Bone marrow (tissue), 2 donors: ENCODE measurements at regions not wholly inside any gene's neighbourhood (a gene's known extent, or its start where the extent isn't known, plus 50 kb on each side); places are given as distances from the start of the nearest gene placed in this dataset.
"Not testable (repeated sequence)": the region's sequence is repeated elsewhere in the genome, so short reads cannot be mapped to it uniquely, and the experiment has no call there.

Source experiments
- DNase-seq, 2 donors: peaks; one replicate each; lab custom pipeline; 2025; lab: John Stamatoyannopoulos, UW

DNA sequence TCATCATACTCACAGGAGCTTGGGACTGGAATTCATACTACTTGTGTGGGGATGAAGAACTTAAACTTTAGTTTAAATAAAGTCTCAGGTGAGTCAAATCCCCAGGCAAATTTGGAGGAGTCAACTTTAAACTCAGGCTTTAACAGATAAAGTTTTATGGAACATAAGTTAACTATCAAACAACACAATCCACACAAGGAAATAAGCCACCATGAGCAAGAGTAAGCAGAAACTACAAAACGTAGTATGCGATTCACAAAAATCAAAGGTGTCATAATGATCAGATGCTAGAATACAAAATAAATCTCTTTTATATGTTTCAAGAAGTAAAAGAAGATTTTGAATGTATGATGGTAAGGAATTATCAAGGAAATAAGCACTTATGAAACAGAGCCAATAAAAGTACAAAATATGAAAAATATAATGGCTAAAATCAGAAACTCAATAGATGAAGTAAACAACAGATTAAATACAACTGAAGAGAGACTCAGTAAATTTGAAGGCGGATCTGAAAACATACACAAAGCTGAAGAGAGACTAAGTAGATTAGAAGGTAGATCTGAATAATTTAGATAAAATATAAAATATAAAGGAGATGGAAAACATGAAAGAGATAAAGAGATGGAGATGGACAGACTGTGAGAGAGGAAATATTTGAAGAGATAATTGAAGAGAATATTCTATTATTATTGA, 97.5 kb upstream of the TWIST2 start:
- no peak for DNase-seq

DNA sequence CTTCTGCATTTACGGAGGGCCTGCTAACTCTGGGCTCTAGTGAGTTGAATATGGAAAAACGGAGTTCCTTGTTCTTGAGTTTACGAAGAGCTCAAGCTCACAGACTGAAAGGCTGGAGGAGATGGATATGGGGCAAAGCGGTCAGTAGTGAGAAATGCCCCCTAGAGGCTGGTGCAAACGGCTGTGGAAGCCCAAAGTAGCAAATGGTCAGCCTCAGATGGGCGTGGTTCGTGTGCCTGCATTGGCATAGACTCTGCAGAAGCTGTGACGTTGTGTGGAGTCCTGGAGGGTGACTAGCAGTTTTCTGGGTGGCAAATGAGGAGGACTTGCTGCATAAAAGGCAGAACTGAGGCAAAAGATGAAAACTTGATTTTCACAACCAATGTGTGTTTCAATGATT, 93.6 kb upstream of the TWIST2 start:
- no peak for DNase-seq

GRCh38 chr2:238761868-238762267, 86.0 kb upstream of the TWIST2 start:
- no peak for DNase-seq

- no peak for DNase-seq
Observed at GRCh38 chr2:238763471-238763995, 84.4 kb upstream of the TWIST2 start.

- DNase-seq = no peak
Observed at GRCh38 chr2:238765590-238765989, 82.3 kb upstream of the TWIST2 start.

- no peak for DNase-seq
Observed at GRCh38 chr2:238771218-238771617, 76.7 kb upstream of the TWIST2 start.

DNA sequence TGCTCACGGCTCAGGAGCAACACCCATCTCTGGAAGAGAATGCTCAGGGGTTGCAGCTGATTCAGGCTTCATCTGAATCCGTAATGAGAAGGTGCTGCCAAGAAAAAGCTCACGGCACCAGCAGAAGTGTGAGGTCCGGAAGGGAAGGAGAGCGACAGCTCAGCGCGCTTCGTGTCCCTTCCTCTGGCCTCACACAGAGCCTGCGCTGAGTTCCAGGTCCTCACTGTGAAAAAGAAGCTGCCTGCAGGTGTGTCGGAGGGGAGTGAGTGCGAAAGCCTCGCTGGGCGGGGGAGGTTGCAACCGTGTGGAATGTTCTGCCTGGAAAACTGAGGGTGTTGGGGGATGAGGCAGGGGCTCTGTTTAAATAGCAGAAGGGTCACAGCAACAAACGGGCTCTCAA, 76.2 kb upstream of the TWIST2 start:
- DNase-seq = no peak

GRCh38 chr2:238772635-238773297, 75.1 kb upstream of the TWIST2 start:
- DNase-seq = no peak

- DNase-seq = no peak
Observed at GRCh38 chr2:238773472-238773871, 74.4 kb upstream of the TWIST2 start.

GRCh38 chr2:238774071-238774470, 73.8 kb upstream of the TWIST2 start:
- no peak for DNase-seq

DNA sequence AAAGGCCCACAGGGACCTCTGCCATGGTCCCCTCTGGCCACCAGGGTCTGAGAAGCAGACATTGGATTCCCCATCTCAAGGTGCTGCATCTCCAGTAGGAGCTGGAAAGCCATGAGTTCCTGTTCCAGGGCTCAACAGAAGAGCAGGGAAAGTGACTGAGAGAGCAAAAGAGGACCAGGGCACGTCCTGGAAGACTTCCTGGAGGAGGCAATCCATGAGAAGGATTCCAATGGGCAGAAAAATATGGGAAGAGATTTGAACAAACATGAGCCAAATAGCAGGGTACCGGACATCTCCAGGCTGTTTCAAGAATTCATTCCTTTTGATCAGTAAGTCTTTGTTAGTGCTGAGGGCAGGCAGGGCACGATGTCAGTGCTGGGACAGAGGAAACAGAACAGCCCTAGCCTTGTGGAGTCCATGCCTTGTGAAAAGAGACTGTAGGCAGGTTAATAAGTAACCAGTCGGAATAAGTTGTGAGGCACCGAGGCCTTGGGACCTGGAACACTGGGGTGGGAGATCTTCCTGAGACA, 72.8 kb upstream of the TWIST2 start:
- DNase-seq = no peak

DNA sequence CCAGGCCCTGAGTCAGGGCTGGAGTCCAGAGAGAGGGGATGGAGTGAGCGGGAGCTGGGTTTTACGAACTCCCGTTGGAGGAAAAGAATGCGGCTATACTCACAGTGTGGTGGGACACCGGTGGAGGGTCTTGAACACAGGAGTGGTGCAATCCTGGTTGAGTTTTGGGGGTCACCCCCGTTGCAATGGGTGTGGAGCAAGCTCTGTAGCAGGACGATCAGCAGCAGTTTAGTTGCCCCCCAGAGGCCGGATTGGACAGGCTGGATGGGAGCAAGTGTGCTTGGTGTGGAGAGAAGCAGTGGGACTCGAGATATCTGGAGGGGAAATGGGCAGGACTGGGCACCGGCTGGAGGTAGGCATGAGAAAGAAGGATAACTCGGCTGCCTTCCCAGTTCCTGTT, 72.3 kb upstream of the TWIST2 start:
- no peak for DNase-seq

DNA sequence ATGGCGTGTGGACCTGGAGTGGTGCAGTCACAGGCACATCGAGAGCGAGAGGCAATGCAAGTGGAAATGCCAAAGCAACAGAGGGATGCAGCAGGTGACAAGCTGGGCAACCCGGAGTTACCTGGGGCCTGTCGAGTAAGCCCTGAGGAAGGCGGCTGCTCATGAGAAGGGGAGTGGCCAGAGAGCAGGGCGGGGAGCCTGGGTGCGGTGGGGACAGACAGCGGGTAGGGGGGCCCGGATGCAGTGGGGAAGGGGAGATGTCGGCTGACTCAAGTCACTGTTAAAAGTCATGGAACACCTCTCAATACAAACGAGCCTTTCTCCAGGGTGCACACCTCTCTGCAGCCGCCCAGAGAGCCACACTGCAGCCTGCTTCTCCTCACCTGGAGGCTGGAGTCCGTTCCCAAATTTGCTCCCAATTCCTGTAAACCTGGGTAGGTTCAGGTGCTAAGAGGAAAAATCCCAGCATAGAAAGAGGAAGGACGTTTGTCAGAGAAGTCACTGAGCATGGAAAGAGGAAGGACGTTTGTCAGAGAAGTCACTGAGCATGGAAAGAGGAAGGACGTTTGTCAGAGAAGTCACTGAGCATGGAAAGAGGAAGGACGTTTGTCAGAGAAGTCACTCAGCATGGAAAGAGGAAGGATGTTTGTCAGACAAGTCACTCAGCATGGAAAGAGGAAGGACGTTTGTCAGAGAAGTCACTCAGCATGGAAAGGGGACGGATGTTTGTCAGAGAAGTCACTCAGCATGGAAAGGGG, 71.7 kb upstream of the TWIST2 start:
- DNase-seq = no peak

DNA sequence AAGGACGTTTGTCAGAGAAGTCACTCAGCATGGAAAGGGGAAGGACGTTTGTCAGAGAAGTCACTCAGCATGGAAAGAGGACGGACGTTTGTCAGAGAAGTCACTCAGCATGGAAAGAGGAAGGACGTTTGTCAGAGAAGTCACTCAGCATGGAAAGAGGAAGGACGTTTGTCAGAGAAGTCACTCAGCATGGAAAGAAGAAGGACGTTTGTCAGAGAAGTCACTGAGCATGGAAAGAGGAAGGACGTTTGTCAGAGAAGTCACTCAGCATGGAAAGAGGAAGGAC, 71.2 kb upstream of the TWIST2 start:
- not testable (repeated sequence) for DNase-seq

- no peak for DNase-seq
Observed at GRCh38 chr2:238777369-238778067, 70.4 kb upstream of the TWIST2 start.

GRCh38 chr2:238784671-238785527, 63.0 kb upstream of the TWIST2 start:
- DNase-seq = no peak

DNA sequence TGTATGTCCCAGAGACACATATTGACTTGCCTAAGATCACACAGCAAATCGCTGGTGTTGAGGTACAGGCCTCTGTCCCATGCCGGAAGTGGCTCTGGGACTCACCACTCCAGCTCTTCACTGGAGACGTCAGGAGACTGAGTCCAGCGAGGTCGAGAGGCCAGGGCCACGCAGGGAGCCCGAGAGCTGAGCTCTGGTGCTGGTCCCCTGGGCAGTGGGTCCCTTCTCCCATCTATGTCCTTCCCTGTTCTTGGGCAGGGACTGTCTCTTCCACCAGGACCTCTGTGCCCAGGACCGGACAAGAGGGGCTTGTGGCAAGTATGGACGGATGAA, 62.4 kb upstream of the TWIST2 start:
- no peak for DNase-seq

GRCh38 chr2:238786379-238786778, 61.5 kb upstream of the TWIST2 start:
- DNase-seq = no peak

GRCh38 chr2:238786792-238787490, 60.9 kb upstream of the TWIST2 start:
- no peak for DNase-seq

DNA sequence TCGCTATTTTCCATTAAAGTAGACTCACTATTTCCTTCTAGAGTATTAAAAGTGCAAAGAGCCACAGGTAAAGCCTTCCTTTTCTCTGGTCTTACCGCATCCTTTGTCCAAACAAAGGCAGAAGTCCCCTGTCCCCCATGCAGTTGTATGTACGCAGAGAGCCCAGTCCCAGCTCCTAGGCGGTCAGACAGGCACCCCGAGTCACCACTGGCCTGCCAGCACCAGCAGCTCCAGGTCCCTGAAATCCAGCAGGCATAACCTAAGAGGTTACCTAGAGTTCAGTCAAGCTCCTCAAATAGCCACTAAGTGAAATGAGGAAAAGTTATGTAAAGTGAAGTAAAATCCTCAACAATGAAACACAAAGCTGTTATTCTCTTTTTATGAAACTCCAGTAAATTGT, 60.4 kb upstream of the TWIST2 start:
- no peak for DNase-seq

- DNase-seq = no peak
Observed at GRCh38 chr2:238789317-238789806, 58.5 kb upstream of the TWIST2 start.
